K562 (cell line): ENCODE measurements at regions not wholly inside any gene's neighbourhood (a gene's known extent, or its start where the extent isn't known, plus 50 kb on each side); places are given as distances from the start of the nearest gene placed in this dataset.

Source experiments
- ATAC-seq: fragments of 200-7000 bp; cut with Tn5 transposase; 3 replicates; pipeline ENCODE4 v1.9.1; 2020; ENCODE audit warnings: moderate library complexity
- BruUV-seq: library from RNA; stranded (reverse); fragments of 400-500 nt; replicated peaks from 2 replicates; lab custom pipeline; 2021; lab: Mats Ljungman, UMichigan
- CTCF ChIA-PET: fragments of 300-600 bp; formaldehyde crosslinking; extraction: SDS; loops from one replicate; lab custom pipeline; 2021; ENCODE audit warnings: low intra/inter-chr PET ratio; lab: Yijun Ruan, JAX
- POLR2A ChIA-PET: fragments of 300-600, 350-650 bp; sonication (Branson Sonifier 250); formaldehyde crosslinking; extraction: SDS; loops from one replicate; lab custom pipeline; 2021; ENCODE audit warnings: antibody characterized with exemption, inconsistent platforms; lab: Yijun Ruan, JAX
- DNase-seq, 4 experiments: peaks; one replicate each; pipeline versions ENCODE4 v3.0.0 to v3.0.0-alpha.2; 2011 to 2018; ENCODE audit warnings: low spot score in 3 of 4, mixed read lengths in 3 of 4; ENCODE audit errors: extremely low read depth in 1 of 4
- FAIRE-seq: peaks from 2 replicates; lab custom pipeline; 2011; peaks lifted over from hg19 to GRCh38; lab: Jason Lieb, UNC
- H2AFZ ChIP-seq: 2 replicates; pipeline ENCODE4 v1.6.0; 2011; ENCODE audit warnings: low read depth, low read length, control low read depth, inconsistent platforms
- H3K27ac ChIP-seq: fragments of 200-600 bp; 3 replicates; pipeline ENCODE4 v1.8.0; 2011; ENCODE audit warnings: low read depth, mild to moderate bottlenecking, control low read depth, inconsistent platforms, low read length, moderate library complexity, mixed read lengths; ENCODE audit errors: extremely low read depth
- H3K27me3 ChIP-seq, 2 experiments: fragments of 300-600 bp in 1 of 2; 2 replicates in 1 of 2; 3 replicates in 1 of 2; pipeline versions ENCODE4 v1.6.0 to v1.8.0; 2011; ENCODE audit warnings: inconsistent platforms in 2 of 2, low read length in 2 of 2, mild to moderate bottlenecking in 1 of 2, mixed read lengths in 1 of 2, moderate library complexity in 1 of 2; ENCODE audit not compliant: control insufficient read depth in 2 of 2, insufficient read depth in 2 of 2
- H3K36me3 ChIP-seq: fragments of 300-600 bp; 3 replicates; pipeline ENCODE4 v1.8.0; 2011; ENCODE audit warnings: mild to moderate bottlenecking, low read length, inconsistent platforms; ENCODE audit not compliant: control insufficient read depth, insufficient read depth
- H3K4me1 ChIP-seq, 2 experiments: fragments of 200-600 bp in 1 of 2; replicated peaks in 1 of 2; 2 replicates in 1 of 2; 3 replicates in 1 of 2; pipeline versions ENCODE4 v1.5.1 to v1.8.0; 2011; ENCODE audit warnings: inconsistent platforms in 2 of 2, low read length in 2 of 2, mild to moderate bottlenecking in 1 of 2, mixed read lengths in 1 of 2, moderate library complexity in 1 of 2; ENCODE audit not compliant: control insufficient read depth in 2 of 2, insufficient read depth in 2 of 2
- H3K4me2 ChIP-seq: 2 replicates; pipeline ENCODE4 v1.6.1; 2011; ENCODE audit warnings: low read length, control low read depth, inconsistent platforms, mixed read lengths; ENCODE audit not compliant: insufficient read depth
- H3K4me3 ChIP-seq: fragments of 200-600 bp; sonication (generic), shearing (Covaris generic); 2 replicates; pipeline ENCODE4 v1.5.1; 2016; ENCODE audit warnings: control low read depth, inconsistent platforms
- H3K79me2 ChIP-seq: fragments of 200-600 bp; 3 replicates; pipeline ENCODE4 v1.8.0; 2011; ENCODE audit warnings: low read length, inconsistent platforms; ENCODE audit not compliant: control insufficient read depth, insufficient read depth
- H3K9ac ChIP-seq, 2 experiments: 2 replicates each; pipeline versions ENCODE4 v1.6.0 to v1.6.1; 2011; ENCODE audit warnings: low read depth in 2 of 2, low read length in 2 of 2, control low read depth in 1 of 2, inconsistent platforms in 1 of 2, mild to moderate bottlenecking in 1 of 2, mixed read lengths in 1 of 2; ENCODE audit not compliant: insufficient read depth in 1 of 2
- H3K9me1 ChIP-seq: one replicate; pipeline ENCODE4 v1.6.0; 2011; ENCODE audit warnings: inconsistent platforms, mild to moderate bottlenecking, low read length, moderate library complexity; ENCODE audit not compliant: control insufficient read depth, insufficient read depth
- H3K9me3 ChIP-seq: replicated peaks from 2 replicates; pipeline ENCODE4 v1.5.1; 2011; ENCODE audit warnings: low read depth, low read length, inconsistent platforms; ENCODE audit not compliant: control insufficient read depth, insufficient read depth
- H4K20me1 ChIP-seq: replicated peaks from 2 replicates; pipeline ENCODE4 v1.6.1; 2011; ENCODE audit warnings: low read length, inconsistent platforms, mixed read lengths; ENCODE audit not compliant: control insufficient read depth, insufficient read depth
- CREM ChIP-seq: IDR thresholded peaks from 2 replicates; pipeline ENCODE4 v1.6.1; 2014; ENCODE audit warnings: antibody characterized with exemption, low read depth
- ESRRB ChIP-seq: fragments of 250-450 bp; sonication (Bioruptor Pico); IDR thresholded peaks from 2 replicates; pipeline ENCODE4 v1.5.0; 2020; ENCODE audit warnings: mild to moderate bottlenecking, moderate library complexity, borderline replicate concordance
- MEIS2 ChIP-seq: fragments of 450-650 bp; IDR thresholded peaks from 2 replicates; pipeline ENCODE4 v1.6.1; 2014; ENCODE audit warnings: mild to moderate bottlenecking; ENCODE audit not compliant: partially characterized antibody
- POLR3G ChIP-seq: IDR thresholded peaks from 2 replicates; pipeline ENCODE4 v1.6.1; 2011; ENCODE audit not compliant: insufficient read length, insufficient replicate concordance; ENCODE audit errors: extremely low read depth
- RBM14 ChIP-seq: fragments of 200-400 bp; formaldehyde crosslinking; IDR thresholded peaks from 2 replicates; pipeline ENCODE4 v1.6.1; 2018; ENCODE audit warnings: low read depth, mild to moderate bottlenecking, low read length, moderate library complexity, borderline replicate concordance; ENCODE audit not compliant: insufficient read depth
- RBM34 ChIP-seq: fragments of 200-400 bp; formaldehyde crosslinking; IDR thresholded peaks from 2 replicates; pipeline ENCODE4 v1.6.1; 2018; ENCODE audit warnings: low read length, borderline replicate concordance; ENCODE audit not compliant: insufficient read depth
- TCF3 ChIP-seq: sonication (generic); formaldehyde crosslinking; IDR thresholded peaks from 2 replicates; pipeline ENCODE4 v1.4.0; 2020; ENCODE audit warnings: mild to moderate bottlenecking, missing genetic modification reagents
- ZBTB11 ChIP-seq, 3 experiments: fragments of 200-800 bp in 1 of 3; fragments of 250-450 bp in 1 of 3; fragments of 450-650 bp in 1 of 3; sonication (Bioruptor Pico) in 1 of 3; sonication (Bioruptor generic) in 1 of 3; formaldehyde crosslinking in 1 of 3; IDR thresholded peaks; 2 replicates each; pipeline versions ENCODE4 v1.6.1 to v1.8.0; 2016 to 2022; ENCODE audit warnings: mild to moderate bottlenecking in 2 of 3, missing genetic modification characterization in 2 of 3, missing compliant biosample characterization in 1 of 3, moderate library complexity in 1 of 3
- ZNF274 ChIP-seq: IDR thresholded peaks from 2 replicates; pipeline ENCODE4 v1.6.1; 2011; ENCODE audit warnings: low read depth, mild to moderate bottlenecking, low read length, moderate library complexity, borderline replicate concordance
- ZNF347 ChIP-seq: fragments of 450-650 bp; formaldehyde crosslinking; IDR thresholded peaks from 2 replicates; pipeline ENCODE4 v1.4.0; 2020; ENCODE audit warnings: low read depth, mild to moderate bottlenecking, moderate library complexity
- WGBS: fragments of 100-300 bp; shearing (Covaris generic); methylation state at CpG from one replicate; pipeline ENCODE4 v1.1.6; 2016; ENCODE audit warnings: low coverage, mixed read lengths; ENCODE audit not compliant: insufficient coverage; ENCODE audit errors: missing lambda C conversion rate; 5-methylcytosine and 5-hydroxymethylcytosine counted together
- in situ Hi-C: fragments of 300-500 bp; cut with MboI; formaldehyde crosslinking; loops from 4 replicates; pipeline ENCODE4 v1.15.0; 2018; ENCODE audit warnings: inconsistent platforms, mixed read lengths
- intact Hi-C: fragments of 100-400 bp; cut with micrococcal nuclease; formaldehyde crosslinking; loops from 2 replicates; pipeline ENCODE4 v1.14.2; 2022
- TF ChIP-seq, protein P1 (sequence below): sonication (generic); formaldehyde crosslinking; IDR thresholded peaks from 2 replicates; pipeline ENCODE4 v1.8.0; 2022; ENCODE audit warnings: mild to moderate bottlenecking, missing genetic modification reagents
- TF ChIP-seq, protein P2 (sequence below): sonication (generic); formaldehyde crosslinking; IDR thresholded peaks from 2 replicates; pipeline ENCODE4 v1.8.0; 2022; ENCODE audit warnings: mild to moderate bottlenecking, missing genetic modification reagents
- TF ChIP-seq, protein P3 (sequence below): fragments of 450-650 bp; formaldehyde crosslinking; IDR thresholded peaks from 2 replicates; pipeline ENCODE4 v1.4.0; 2022; ENCODE audit warnings: missing genetic modification characterization

GRCh38 chr6:168860987-168861386 is 392.7 kb downstream of the THBS2 start (continued):
- TF ChIP-seq ZNF274 (no peak), RBM34 (no peak), MEIS2 (no peak), CREM (0 out of 2 replicates have a peak, but pooled peaks have one; percentile 13), ESRRB (CRISPR knock-in tag) (no peak)
- TF ChIP-seq, protein P1, sequence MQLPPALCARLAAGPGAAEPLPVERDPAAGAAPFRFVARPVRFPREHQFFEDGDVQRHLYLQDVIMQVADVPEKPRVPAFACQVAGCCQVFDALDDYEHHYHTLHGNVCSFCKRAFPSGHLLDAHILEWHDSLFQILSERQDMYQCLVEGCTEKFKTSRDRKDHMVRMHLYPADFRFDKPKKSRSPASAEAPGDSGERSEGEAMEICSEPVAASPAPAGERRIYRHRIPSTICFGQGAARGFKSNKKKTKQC (CRISPR knock-in tag), result no peak

DNA sequence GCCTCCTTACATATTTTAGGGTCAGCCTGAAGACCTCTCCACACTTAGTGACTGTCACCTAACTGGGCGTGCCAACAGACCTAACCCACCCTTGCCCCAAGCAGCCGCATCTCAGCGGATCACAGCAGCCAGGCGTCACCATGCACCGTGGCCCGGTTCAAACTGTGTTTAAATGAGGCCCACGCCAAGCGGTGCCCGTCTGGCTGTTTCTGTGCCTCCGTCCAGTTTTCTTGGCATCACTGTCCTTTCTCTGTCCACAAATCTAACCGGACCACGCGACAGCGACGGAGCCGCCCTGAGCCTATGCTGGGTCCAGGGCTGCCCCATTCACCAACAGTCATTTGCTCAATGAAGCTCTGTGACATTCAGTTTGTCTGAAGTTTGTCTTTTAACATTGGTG is 393.3 kb downstream of the THBS2 start:
- DNase-seq, result no peak
- Histone ChIP-seq H3K4me3 (no peak overlapping the region), H3K9me3 (no peaks in the 10 kb centered on the region), H2AFZ (no peak overlapping the region), H3K4me1 (no peaks in the 10 kb centered on the region), H3K27ac (no peak overlapping the region), H3K4me2 (no peak overlapping the region), H3K9me1 (no peaks in the 10 kb centered on the region), H3K27me3 (peaks cover 21 to 28% of the 10 kb centered on the region in 2 experiments), H4K20me1 (no peaks in the 10 kb centered on the region), H3K9ac (no peak overlapping the region), H3K79me2 (no peaks in the 10 kb centered on the region), H3K36me3 (no peaks in the 10 kb centered on the region)
- no TSS peak for BruUV-seq
- POLR2A ChIA-PET, result no interaction called here
- CTCF ChIA-PET, result no interaction called here
- 1% methylated on average over 16 of the region's 16 CpGs for WGBS
- in situ Hi-C loops, result no loop called here
- no peak for FAIRE-seq
- no peak for ATAC-seq
- intact Hi-C loops, result no loop called here
- TF ChIP-seq POLR3G (no peak), RBM14 (no peak), ZBTB11 (CRISPR knock-in tag; IDR thresholded peaks at IDR 0.05) (no peak), ZNF347 (CRISPR knock-in tag) (no peak), TCF3 (CRISPR knock-in tag) (no peak)
- TF ChIP-seq, protein P2, sequence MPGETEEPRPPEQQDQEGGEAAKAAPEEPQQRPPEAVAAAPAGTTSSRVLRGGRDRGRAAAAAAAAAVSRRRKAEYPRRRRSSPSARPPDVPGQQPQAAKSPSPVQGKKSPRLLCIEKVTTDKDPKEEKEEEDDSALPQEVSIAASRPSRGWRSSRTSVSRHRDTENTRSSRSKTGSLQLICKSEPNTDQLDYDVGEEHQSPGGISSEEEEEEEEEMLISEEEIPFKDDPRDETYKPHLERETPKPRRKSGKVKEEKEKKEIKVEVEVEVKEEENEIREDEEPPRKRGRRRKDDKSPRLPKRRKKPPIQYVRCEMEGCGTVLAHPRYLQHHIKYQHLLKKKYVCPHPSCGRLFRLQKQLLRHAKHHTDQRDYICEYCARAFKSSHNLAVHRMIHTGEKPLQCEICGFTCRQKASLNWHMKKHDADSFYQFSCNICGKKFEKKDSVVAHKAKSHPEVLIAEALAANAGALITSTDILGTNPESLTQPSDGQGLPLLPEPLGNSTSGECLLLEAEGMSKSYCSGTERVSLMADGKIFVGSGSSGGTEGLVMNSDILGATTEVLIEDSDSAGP, result no peak
- TF ChIP-seq, protein P3, sequence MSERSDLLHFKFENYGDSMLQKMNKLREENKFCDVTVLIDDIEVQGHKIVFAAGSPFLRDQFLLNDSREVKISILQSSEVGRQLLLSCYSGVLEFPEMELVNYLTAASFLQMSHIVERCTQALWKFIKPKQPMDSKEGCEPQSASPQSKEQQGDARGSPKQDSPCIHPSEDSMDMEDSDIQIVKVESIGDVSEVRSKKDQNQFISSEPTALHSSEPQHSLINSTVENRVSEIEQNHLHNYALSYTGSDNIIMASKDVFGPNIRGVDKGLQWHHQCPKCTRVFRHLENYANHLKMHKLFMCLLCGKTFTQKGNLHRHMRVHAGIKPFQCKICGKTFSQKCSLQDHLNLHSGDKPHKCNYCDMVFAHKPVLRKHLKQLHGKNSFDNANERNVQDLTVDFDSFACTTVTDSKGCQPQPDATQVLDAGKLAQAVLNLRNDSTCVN (CRISPR knock-in tag), result no peak
